ENCODE measurements at regions not wholly inside any gene's neighbourhood (a gene's known extent, or its start where the extent isn't known, plus 50 kb on each side); places are given as distances from the start of the nearest gene placed in this dataset.

DNA sequence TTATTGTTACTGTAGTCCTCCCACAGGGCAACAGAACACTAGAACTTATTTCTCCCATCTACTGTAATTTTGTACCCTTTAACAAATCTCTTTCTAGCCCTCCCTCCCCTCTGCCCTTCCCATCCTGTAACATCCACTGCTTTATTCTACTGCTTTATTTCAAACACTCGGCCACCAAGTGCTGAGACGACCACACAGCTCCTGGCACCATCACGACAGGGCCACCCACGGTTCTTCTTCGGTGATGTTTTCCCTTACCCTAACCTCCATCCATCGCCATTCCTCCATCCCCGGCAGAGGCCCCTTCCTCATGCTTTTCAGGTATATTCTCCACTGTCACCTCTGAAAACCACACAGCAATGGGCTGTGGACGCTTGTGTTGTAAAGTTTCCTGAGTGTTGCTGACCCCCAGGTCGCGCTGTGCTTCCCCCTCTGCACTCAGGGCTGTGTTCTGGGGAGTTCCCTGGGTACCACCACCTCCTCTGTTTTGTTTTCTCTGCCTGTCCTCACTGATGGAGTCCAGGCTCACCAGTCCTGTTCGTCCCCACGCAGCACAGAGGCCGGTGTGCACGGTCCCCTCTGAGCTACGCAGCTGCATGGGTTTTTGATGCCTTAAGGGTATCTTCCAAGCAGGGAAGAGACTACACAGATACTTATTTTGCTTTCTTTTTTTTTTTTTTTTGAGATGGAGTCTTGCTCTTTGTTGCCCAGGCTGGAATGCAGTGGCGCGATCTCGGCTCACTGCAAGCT, 207.2 kb upstream of the TMEM132C start:
- DNase-seq (no peak), ATAC-seq (ENCODE audit: poor library complexity) (no peak)
- intact Hi-C loops (cut with DNase I): no loop called here

DNA sequence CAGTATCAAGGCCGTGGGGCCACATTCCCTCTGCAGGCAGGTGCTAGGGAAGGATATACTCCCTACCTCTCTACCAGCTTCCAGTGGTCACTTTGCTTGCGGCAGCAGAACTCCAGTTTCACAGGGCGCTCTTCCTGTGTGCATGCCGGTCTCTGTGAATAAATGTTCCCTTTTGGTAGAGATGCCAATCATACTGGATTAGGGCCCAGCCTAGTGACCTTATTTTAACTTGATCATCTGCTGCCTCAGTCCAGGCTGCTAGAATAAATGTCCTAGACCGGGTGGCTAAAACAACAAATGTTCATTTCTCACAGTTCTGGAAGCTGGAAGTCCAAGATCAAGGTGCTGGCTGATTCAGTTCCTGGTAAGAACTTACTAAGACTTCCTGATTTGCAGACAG, 198.8 kb upstream of the TMEM132C start:
- no peak for DNase-seq
- intact Hi-C loops (cut with DNase I): no loop called here
- no peak for ATAC-seq (ENCODE audit: poor library complexity)

DNA sequence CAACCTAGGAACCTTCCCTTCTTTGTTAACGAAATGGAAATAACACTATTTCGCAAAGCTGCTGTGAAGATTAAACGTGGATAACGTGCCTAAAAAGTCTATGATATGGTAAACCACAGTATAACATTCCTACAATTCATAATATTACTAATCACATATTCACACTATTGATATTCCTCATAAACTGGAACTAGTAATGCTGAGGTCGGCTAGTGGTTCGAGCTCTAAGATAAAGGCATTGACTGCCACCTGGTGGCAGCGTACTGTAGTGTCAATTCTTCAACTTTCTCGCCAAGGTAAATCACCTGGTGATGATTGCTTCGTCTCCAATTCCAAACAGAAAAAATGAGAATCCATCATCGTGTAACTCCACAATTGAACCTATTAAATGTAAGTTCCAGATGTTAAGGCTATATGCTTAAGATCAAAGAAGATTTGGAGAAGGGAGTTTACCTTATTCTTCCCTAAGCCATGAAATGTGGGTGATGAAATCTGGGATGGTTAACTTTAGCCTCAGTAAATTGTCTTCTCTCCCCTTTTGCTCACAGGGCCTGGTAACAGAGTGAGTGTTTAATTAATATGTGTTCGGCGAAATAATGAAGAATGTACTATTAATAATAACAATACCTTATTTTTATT, 197.5 kb upstream of the TMEM132C start:
- ATAC-seq (ENCODE audit: poor library complexity) (no peak), DNase-seq (no peak)
- intact Hi-C loops (cut with DNase I): no loop called here

DNA sequence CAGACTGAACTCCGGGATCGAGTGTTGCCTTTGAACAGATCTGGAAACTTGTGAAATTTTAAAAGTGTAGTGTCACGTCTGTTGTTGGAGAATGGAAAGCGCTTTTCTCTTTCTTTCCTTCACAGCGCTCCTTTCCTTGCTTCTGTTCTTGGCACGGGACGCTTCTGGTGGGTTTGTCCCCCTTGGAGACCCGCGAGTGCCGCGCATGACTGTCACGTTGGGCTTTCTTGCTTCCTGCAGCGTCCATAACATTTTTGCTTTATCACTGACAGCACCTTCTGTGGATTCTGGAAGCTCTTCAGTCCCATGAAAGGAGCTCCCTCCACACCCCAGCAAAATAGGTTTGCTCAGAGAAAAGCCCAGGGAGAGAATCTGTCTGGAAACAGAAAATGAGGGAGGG, 193.0 kb upstream of the TMEM132C start:
- no peak for DNase-seq
- intact Hi-C loops (cut with DNase I): no loop called here
- ATAC-seq (ENCODE audit: poor library complexity): no peak

DNA sequence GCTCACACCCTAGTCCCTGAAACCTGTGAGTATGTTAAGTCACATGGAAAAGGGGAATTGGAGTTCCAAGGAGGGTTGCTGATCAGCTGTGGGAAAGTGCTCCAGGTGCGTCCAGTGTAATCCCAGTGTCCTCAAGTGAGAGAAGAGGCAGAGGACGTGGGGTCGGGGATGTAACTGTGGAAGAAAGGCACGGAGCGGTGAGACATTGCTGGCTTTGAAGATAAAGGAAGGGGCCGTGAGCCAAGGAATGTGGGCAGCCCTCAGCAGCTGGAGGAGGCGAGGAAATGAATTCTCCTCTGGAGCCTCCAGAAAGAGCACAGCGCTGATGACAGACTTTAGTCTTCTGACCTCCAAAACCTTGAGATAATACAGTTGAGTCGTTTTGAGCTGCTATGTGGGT, 191.6 kb upstream of the TMEM132C start:
- no peak for DNase-seq
- ATAC-seq (ENCODE audit: poor library complexity): no peak
- intact Hi-C loops (cut with DNase I): no loop called here

DNA sequence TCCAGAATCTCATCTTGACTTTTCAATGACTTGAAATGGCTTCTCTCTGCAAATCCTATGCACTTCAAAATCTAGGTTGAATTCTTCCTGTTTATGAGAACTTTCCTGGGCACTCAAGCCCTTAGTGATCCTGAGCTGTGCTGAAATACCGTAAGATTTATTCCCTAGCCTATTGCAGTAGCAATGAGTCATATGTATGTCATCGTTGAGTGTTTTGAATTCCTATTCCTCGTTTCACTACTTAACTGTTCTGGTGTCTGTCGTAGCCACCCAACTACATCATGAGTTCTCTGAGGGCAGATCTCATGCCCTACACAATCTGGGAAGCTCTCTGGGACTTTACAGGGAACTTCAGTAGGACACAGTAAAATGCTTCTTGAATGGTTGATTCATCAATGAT, 190.8 kb upstream of the TMEM132C start:
- intact Hi-C loops (cut with DNase I): no loop called here
- no peak for DNase-seq
- no peak for ATAC-seq (ENCODE audit: poor library complexity)

DNA sequence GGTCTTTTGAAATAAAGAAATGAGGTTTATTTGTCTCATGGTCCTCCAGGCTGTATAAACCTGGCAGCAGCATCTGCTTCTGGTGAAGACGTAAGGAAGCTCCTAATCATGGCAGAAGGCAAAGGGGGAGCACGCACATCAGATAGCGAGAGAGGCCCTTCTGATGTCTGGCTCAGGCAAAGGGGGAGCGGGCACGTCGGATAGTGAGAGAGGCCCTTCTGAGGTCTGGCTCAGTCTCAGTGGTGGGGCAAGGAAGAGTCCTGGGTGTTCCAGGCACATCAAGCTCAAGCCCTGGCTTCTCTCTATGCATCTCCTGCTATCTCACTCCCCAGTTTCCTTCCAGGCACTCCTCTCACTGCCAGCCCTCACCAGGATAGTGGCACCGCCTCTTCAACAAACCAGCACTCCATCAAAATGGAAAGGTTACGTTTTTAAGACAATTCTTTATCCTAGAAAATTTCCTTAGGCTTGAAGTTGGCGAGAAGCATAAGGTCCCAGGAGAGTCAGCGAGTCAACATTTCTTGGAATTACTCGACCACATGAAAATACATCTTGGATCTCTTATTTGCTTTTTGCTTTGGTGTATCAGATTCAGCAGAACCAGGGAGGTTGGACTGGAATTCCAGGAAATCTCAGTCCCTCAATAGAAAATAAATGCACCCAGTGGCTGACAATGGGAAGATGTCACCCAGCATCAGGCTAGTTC, 189.6 kb upstream of the TMEM132C start:
- no peak for ATAC-seq (ENCODE audit: poor library complexity)
- intact Hi-C loops (cut with DNase I): no loop called here
- DNase-seq: no peak

DNA sequence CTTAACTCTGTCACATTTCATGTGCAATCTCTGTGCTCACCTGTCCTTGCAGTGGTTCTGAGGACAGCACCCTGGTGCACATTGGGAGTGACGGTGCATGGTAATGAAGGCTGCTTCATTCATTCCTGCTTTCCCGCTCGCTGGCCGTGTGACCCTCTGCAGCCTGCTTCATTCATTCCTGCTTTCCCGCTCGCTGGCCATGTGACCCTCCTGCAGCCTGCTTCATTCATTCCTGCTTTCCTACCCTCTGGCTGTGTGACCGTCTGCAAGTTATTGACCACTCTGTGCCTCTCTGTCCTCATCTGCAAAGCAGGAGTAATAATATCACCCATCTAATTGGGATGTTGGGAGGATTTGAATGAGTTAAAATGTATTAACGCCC, 189.1 kb upstream of the TMEM132C start:
- intact Hi-C loops (cut with DNase I): no loop called here
- ATAC-seq (ENCODE audit: poor library complexity) (no peak), DNase-seq (no peak)

DNA sequence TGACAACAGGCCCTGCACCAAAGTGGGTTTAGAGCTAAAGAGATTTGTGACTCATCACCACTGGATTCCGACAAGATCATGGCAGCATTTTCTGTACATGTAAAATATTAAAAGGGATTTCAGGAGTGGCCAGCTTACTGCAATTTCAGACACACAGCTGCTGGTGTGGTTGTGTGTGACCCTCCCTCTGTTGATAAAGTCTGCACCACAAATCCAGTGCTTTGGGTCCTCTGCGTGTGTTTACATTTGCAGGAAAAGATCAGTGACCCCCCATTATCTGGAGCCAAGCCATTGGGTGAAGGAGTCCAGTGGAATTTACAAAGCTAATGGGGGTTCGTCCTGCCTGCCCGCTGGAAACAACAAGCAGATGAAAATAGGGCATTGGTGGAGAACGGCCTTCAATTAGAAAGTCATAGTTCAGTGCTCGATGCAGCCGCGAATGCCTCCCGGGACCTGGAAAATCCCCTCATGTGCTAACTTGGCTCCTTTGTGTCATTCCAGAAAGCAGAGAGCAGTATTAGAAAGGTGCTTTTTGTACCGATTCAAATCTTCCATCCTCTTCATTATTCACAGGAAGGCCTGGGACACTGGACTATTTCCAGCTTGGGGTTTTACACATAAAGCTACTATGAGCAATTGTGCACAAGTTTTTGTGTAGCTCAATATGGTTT, 188.5 kb upstream of the TMEM132C start:
- DNase-seq: no peak
- no peak for ATAC-seq (ENCODE audit: poor library complexity)
- intact Hi-C loops (cut with DNase I): no loop called here

DNA sequence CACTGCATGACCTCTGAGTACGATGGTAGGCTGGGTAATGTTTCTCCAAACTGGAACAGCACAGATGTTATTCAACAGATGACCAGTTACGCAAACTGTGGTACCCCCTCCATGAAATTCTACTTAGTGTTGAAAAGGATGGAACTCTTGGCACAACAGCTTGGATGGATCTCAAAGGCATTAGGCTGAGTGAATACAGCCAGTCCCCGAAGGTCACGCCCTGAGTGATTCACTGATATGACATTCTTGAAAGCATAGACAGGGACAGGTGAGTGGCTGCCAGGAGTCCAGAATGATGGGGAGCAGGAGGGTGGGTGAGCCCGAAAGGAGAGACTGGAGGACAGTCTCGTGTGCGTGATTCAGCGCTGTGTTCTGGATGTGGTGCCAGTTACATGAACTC, 187.5 kb upstream of the TMEM132C start:
- DNase-seq: no peak
- ATAC-seq (ENCODE audit: poor library complexity): no peak
- intact Hi-C loops (cut with DNase I): no loop called here

DNA sequence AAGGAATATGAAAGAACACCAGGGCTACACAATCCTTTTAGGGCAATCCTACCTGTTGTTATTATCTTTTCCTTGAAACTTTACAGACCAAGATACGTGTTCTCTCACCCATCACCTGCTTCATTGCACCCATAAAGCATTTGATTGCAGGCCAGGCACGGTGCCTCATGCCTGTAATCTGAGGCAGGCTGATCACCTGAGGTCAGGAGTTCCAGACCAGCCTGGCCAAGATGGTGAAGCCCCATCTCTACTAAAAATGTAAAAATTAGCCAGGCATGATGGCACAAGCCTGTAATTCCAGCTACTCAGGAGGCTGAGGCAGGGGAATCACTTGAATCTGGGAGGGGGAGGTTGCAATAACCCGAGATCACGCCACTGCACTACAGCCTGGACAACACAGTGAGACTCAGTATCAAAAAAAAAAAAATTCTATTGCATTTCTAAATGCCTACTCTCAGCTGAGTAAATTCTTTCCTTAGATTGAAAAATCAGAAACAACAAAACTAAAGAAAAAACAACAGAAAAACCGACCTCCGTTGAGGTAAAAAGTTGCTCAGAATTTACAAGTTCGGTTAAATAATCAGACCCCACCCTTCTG, 183.7 kb upstream of the TMEM132C start:
- DNase-seq (no peak), ATAC-seq (ENCODE audit: poor library complexity) (no peak)

DNA sequence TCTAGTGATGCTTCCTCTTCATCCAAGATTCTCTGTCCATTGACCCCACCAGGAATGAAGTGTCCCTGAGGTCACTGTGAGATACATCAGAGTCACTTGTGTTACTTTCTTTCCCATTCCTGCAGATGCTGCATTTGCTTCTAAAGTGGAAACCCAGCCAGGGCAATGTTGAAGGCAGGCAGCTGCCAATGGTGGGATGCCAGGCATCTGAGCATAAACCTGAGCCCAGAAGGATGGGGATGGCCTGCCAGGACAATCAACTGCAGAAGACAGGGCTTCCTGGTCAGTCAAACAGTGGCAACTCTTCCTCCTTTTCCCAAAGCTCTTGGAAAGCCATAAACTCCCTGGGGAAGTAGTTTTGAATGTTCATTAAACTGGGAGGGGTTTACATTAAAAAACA, 178.0 kb upstream of the TMEM132C start:
- intact Hi-C loops (cut with DNase I): no loop called here
- DNase-seq (no peak), ATAC-seq (ENCODE audit: poor library complexity) (no peak)

More for the DNA sequence above, 183.7 kb upstream of the TMEM132C start:
- intact Hi-C loops (cut with DNase I): no loop called here

DNA sequence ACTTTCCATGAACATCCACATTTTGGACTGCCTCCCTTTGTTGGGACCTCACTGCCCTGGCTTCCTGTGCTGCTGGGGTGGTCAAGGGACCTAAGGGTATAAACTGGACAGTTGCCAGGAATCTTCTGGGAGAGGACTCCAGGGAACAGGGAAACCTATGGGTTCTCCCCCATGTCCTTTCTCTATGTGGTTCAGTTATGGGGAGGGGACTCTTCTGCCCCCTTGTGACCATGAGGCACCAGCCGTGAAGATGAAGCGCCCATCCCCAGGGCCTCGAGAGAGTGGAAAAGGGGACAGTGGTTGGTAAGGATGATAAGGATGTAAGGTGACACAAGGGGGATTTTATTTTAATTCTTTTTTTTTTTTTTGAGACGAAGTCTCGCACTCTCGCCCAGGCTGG, 177.0 kb upstream of the TMEM132C start:
- ATAC-seq (ENCODE audit: poor library complexity) (no peak), DNase-seq (no peak)
- intact Hi-C loops (cut with DNase I): no loop called here

DNA sequence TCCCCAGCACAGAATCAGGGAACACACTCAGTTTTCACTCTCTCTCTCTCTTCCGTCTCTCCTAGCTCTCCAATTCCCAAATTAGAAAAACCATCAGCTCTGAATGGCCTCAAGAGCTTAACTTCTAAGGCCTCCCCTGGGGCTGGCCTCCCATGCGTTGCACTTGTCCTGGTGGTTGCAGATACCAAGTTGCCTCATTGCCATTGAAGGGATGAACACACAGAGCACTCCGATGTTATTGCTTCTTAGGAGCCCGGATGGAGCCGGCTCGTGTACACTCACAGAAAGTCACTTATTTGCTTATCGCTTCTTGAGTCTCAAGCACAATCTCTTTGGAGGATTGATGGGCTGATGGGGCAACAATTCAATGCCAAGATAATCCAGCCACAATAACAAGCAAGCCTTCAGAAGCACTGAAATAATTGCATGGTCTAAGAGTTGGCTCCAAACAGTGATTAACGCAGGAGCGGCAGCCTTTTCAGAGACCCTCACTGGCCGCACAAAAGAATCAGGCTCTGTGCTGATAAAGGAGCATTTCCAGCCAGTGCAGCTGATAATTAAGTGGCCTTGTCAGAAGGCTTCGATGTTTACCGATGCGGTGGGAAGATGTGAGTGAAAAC, 175.8 kb upstream of the TMEM132C start:
- no peak for DNase-seq
- ATAC-seq (ENCODE audit: poor library complexity): no peak
- intact Hi-C loops (cut with DNase I): no loop called here

DNA sequence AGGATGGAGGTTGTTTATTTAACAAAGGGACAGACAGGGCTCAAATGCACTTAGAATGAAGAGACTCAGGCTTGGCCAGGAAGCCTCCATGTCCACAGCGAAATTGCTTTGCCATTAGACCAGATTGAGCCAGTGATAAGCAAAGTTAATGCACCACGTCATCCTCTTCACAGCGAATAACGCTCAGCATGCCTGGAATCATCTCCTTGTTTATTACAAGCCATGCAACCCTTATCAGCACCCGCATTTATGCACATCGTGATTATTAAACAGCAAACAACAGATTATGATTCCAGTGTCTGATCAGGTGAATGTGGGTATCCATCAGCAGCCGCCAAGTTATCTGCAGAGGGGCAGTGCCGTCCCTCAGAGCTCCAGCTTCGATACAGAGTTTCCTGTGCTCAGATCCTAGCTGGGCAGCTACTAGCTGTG, 175.0 kb upstream of the TMEM132C start:
- intact Hi-C loops (cut with DNase I): no loop called here
- DNase-seq: no peak
- ATAC-seq (ENCODE audit: poor library complexity): no peak

DNA sequence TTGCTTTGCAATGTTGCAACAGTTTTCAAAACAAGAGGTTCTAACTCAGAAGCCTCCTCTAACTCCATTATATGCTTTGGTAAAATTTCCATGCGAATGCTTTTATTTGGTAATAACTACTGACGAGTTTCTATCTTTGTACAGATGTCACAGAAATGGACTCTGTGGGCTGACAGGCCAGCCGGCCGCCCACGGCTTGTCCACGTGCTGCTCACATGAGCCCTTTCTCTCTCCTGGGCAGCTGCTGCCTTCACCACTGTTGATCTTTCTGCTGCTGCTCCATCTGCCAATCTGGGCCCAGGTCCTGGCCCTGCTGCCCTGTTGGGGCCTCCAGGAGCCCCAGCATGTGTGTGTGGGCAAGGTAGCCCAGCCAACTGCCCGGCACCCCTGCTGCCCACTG, 168.2 kb upstream of the TMEM132C start:
- intact Hi-C loops (cut with DNase I): no loop called here
- no peak for DNase-seq
- ATAC-seq (ENCODE audit: poor library complexity): no peak

DNA sequence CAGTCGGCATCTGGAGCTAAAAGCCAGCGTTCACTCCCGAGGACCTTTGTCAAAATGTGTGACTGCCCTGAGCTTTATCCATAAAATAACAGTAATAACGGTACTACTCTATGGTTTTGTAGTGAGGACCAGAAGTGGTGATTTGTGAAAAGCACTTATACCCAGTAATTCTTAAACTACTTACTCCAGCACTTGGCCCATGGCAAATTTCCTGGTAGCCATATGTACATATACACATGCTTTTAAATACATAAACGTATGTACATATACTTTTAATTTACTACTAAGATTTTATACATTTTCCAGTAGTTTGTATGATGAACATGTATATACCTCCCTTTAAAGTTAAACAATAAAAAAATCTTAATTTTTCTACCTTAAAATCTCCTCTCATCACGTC, 163.8 kb upstream of the TMEM132C start:
- intact Hi-C loops (cut with DNase I): no loop called here
- no peak for ATAC-seq (ENCODE audit: poor library complexity)
- no peak for DNase-seq

DNA sequence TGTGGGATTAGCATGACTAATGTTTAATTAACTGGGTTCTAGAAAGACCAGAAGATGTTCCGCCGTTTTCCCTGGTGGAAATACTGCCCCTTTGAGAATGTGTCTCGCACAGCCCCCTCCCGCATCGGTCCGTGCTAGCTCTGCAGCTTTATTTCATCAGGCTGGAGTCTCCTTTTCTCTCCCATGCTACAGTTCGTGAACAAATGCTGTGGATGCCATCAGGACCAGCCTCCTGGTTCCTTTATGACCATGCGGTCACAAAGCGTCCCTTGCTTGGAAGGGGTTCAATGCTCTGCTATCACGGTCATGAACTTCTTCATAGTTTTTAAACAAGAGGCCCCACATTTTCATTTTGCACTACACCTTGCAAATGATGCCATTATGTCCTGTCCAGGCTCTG, 157.7 kb upstream of the TMEM132C start:
- ATAC-seq (ENCODE audit: poor library complexity): no peak
- no peak for DNase-seq
- intact Hi-C loops (cut with DNase I): no loop called here

DNA sequence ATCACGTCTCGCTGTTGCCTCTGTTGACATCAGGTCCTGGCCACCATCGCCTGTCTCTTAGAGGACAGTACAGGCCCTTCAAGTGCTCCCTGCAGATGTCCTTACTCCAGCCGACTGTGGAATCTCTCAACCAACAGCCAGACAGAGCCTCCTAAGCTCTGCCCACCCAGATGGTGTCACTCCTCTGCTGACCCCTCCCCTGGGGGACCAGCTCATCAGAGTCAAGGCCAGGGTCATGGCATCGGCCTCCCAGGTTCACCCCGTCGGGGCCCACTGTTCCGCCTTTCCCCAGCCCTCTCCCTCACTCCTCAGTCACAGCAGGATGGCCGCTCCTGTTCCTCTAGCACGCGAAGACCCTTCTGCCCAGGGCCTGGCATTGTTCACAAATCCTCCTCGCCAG, 157.3 kb upstream of the TMEM132C start:
- ATAC-seq (ENCODE audit: poor library complexity) (no peak), DNase-seq (no peak)
- intact Hi-C loops (cut with DNase I): no loop called here

Measured in Right ventricle myocardium superior (tissue), 1 donor.